HepG2 (cell line): ENCODE measurements at regions not wholly inside any gene's neighbourhood (a gene's known extent, or its start where the extent isn't known, plus 50 kb on each side); places are given as distances from the start of the nearest gene placed in this dataset.

Experiments used
- ATAC-seq: fragments of 200-7000 bp; cut with Tn5 transposase; 3 replicates; pipeline ENCODE4 v1.9.1; 2020; ENCODE audit warnings: mild to moderate bottlenecking, moderate library complexity
- BruUV-seq: library from RNA; stranded (reverse); fragments of 400-500 nt; replicated peaks from 2 replicates; lab custom pipeline; 2021; lab: Mats Ljungman, UMichigan
- CTCF ChIA-PET: fragments of 300-600 bp; formaldehyde crosslinking; extraction: SDS; loops from one replicate; lab custom pipeline; 2021; ENCODE audit warnings: low total read pairs, inconsistent platforms, low intra/inter-chr PET ratio; lab: Yijun Ruan, JAX
- POLR2A ChIA-PET: fragments of 350-600 bp; sonication (Branson Sonifier 250); formaldehyde crosslinking; loops from one replicate; lab custom pipeline; 2020; ENCODE audit warnings: antibody characterized with exemption, inconsistent platforms; lab: Yijun Ruan, JAX
- DNase-seq: peaks from one replicate; pipeline ENCODE4 v3.0.0-alpha.2; 2015; ENCODE audit warnings: low spot score
- FAIRE-seq: peaks from 3 replicates; lab custom pipeline; 2011; peaks lifted over from hg19 to GRCh38; lab: Jason Lieb, UNC
- H2AFZ ChIP-seq: one replicate; pipeline ENCODE4 v1.6.1; 2011; ENCODE audit warnings: low read length, inconsistent platforms
- H3K27ac ChIP-seq: fragments of 300-600 bp; 3 replicates; pipeline ENCODE4 v1.8.0; 2011; ENCODE audit warnings: mixed run types, mild to moderate bottlenecking, mixed read lengths, low read length, inconsistent platforms; ENCODE audit not compliant: insufficient read depth; ENCODE audit errors: extremely low read length
- H3K27me3 ChIP-seq, 2 experiments: fragments of 200-600 bp in 1 of 2; 2 replicates in 1 of 2; 3 replicates in 1 of 2; pipeline versions ENCODE4 v1.6.0 to v1.8.0; 2011; ENCODE audit warnings: low read length in 2 of 2, mild to moderate bottlenecking in 2 of 2, moderate library complexity in 2 of 2, inconsistent platforms in 1 of 2; ENCODE audit not compliant: insufficient read depth in 2 of 2, control insufficient read depth in 1 of 2
- H3K36me3 ChIP-seq, 2 experiments: fragments of 200-600 bp in 1 of 2; replicated peaks in 1 of 2; 2 replicates in 1 of 2; 3 replicates in 1 of 2; pipeline versions ENCODE4 v1.5.1 to v1.8.0; 2011; ENCODE audit warnings: low read length in 2 of 2, inconsistent platforms in 1 of 2; ENCODE audit not compliant: insufficient read depth in 2 of 2, control insufficient read depth in 1 of 2
- H3K4me1 ChIP-seq: 2 replicates; pipeline ENCODE4 v1.5.1; 2012; ENCODE audit warnings: low read length, inconsistent platforms; ENCODE audit not compliant: insufficient read depth
- H3K4me2 ChIP-seq: 2 replicates; pipeline ENCODE4 v1.6.0; 2011; ENCODE audit warnings: low read depth, low read length, inconsistent platforms
- H3K4me3 ChIP-seq, 3 experiments: fragments of 200-600 bp in 1 of 3; sonication (generic), shearing (Covaris generic) in 1 of 3; replicated peaks in 1 of 3; 2 replicates each; pipeline ENCODE4 v1.5.1; 2011 to 2016; ENCODE audit warnings: low read length in 3 of 3, inconsistent platforms in 2 of 3, low read depth in 2 of 3, mild to moderate bottlenecking in 2 of 3, control low read depth in 1 of 3, mixed read lengths in 1 of 3; ENCODE audit not compliant: insufficient read depth in 1 of 3
- H3K79me2 ChIP-seq: one replicate; pipeline ENCODE4 v1.6.1; 2011; ENCODE audit warnings: low read length, inconsistent platforms; ENCODE audit not compliant: insufficient read depth
- H3K9ac ChIP-seq: 2 replicates; pipeline ENCODE4 v1.6.0; 2011; ENCODE audit warnings: mild to moderate bottlenecking, low read depth, low read length, inconsistent platforms; ENCODE audit not compliant: insufficient read depth
- H3K9me3 ChIP-seq: 2 replicates; pipeline ENCODE4 v1.5.1; 2012; ENCODE audit warnings: mild to moderate bottlenecking, low read length
- H4K20me1 ChIP-seq: 2 replicates; pipeline ENCODE4 v1.6.0; 2011; ENCODE audit warnings: inconsistent platforms, mild to moderate bottlenecking, low read length, moderate library complexity; ENCODE audit not compliant: insufficient read depth
- CEBPB ChIP-seq: IDR thresholded peaks from 2 replicates; pipeline ENCODE4 v1.6.1; 2011; ENCODE audit warnings: low read depth, low read length, improper control_type of control experiment, borderline replicate concordance
- RCOR2 ChIP-seq: IDR thresholded peaks from 2 replicates; pipeline ENCODE4 v1.6.1; 2016; ENCODE audit warnings: missing biosample characterization, missing genetic modification reagents
- SP2 ChIP-seq: sonication (generic); formaldehyde crosslinking; IDR thresholded peaks from 2 replicates; pipeline ENCODE4 v1.5.1; 2020; ENCODE audit warnings: mild to moderate bottlenecking, missing genetic modification reagents
- ZBTB1 ChIP-seq: sonication (generic); formaldehyde crosslinking; IDR thresholded peaks from 2 replicates; pipeline ENCODE4 v1.4.0; 2020; ENCODE audit warnings: missing genetic modification reagents, borderline replicate concordance
- ZNF30 ChIP-seq: sonication (generic); formaldehyde crosslinking; IDR thresholded peaks from 2 replicates; pipeline ENCODE4 v1.5.0; 2020; ENCODE audit warnings: mild to moderate bottlenecking, missing genetic modification reagents
- WGBS: methylation state at CpG from one replicate; pipeline ENCODE4 v1.1.6; 2017; ENCODE audit warnings: low lambda C conversion rate; 5-methylcytosine and 5-hydroxymethylcytosine counted together
- in situ Hi-C: cut with HindIII; loops from 2 replicates; pipeline ENCODE4 v1.10.0; 2017; ENCODE audit warnings: low pct_unique_long_range_greater_than_20kb; ENCODE audit not compliant: extremely low pct_ligation_motif_present
- intact Hi-C: fragments of 100-400 bp; cut with micrococcal nuclease; formaldehyde crosslinking; loops from one replicate; pipeline ENCODE4 v1.10.0; 2022; ENCODE audit not compliant: unreplicated experiment
- TF ChIP-seq, protein P1 (sequence below): sonication (generic); formaldehyde crosslinking; IDR thresholded peaks from 2 replicates; pipeline ENCODE4 v1.5.0; 2020; ENCODE audit warnings: missing genetic modification reagents
- TF ChIP-seq, protein P2 (sequence below): sonication (generic); formaldehyde crosslinking; IDR thresholded peaks from 2 replicates; pipeline ENCODE4 v1.4.0; 2020; ENCODE audit warnings: missing genetic modification reagents, borderline replicate concordance

DNA sequence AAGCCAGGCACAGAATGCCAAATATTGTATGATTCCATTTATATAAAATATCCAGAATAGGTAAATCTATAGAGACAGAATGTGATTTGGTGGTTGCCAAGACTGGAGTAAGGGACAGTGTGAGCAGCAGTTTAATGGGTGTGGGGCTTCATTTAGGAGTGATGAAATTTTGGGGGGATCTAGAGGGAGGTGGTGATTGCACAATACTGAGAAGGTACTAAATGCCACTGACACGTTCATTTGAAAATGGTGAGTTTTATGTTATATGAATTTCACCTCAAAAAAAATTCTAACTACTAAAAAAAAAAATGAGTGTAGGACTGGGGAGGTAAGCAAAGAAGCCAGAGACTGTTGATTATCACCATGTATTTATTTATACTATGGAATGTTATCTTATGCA, 974.5 kb upstream of the ZEB2 start:
- Histone ChIP-seq H3K9me3 (peaks cover 19% of the 10 kb centered on the region; the same call in 1 of the 2 replicates), H3K4me1 (no peaks in the 10 kb centered on the region), H3K4me2 (no peak overlapping the region), H3K27ac (no peak overlapping the region), H3K36me3 (no peaks in the 10 kb centered on the region), H3K9ac (no peak overlapping the region), H3K4me3 (no peak overlapping the region), H3K79me2 (no peaks in the 10 kb centered on the region), H4K20me1 (no peaks in the 10 kb centered on the region), H3K27me3 (no peaks in the 10 kb centered on the region), H2AFZ (no peak overlapping the region)
- intact Hi-C loops, result no loop called here
- in situ Hi-C loops, result no loop called here
- CTCF ChIA-PET, result no interaction called here
- DNase-seq, result no peak
- no TSS peak for BruUV-seq
- FAIRE-seq, result no peak
- ATAC-seq, result no peak
- TF ChIP-seq ZNF30 (CRISPR knock-in tag) (no peak), RCOR2 (CRISPR knock-in tag) (no peak), CEBPB (peak; percentile 83), SP2 (no peak), ZBTB1 (CRISPR knock-in tag) (no peak)
- TF ChIP-seq, protein P1, sequence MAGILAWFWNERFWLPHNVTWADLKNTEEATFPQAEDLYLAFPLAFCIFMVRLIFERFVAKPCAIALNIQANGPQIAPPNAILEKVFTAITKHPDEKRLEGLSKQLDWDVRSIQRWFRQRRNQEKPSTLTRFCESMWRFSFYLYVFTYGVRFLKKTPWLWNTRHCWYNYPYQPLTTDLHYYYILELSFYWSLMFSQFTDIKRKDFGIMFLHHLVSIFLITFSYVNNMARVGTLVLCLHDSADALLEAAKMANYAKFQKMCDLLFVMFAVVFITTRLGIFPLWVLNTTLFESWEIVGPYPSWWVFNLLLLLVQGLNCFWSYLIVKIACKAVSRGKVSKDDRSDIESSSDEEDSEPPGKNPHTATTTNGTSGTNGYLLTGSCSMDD (CRISPR knock-in tag), result no peak
- TF ChIP-seq, protein P2, sequence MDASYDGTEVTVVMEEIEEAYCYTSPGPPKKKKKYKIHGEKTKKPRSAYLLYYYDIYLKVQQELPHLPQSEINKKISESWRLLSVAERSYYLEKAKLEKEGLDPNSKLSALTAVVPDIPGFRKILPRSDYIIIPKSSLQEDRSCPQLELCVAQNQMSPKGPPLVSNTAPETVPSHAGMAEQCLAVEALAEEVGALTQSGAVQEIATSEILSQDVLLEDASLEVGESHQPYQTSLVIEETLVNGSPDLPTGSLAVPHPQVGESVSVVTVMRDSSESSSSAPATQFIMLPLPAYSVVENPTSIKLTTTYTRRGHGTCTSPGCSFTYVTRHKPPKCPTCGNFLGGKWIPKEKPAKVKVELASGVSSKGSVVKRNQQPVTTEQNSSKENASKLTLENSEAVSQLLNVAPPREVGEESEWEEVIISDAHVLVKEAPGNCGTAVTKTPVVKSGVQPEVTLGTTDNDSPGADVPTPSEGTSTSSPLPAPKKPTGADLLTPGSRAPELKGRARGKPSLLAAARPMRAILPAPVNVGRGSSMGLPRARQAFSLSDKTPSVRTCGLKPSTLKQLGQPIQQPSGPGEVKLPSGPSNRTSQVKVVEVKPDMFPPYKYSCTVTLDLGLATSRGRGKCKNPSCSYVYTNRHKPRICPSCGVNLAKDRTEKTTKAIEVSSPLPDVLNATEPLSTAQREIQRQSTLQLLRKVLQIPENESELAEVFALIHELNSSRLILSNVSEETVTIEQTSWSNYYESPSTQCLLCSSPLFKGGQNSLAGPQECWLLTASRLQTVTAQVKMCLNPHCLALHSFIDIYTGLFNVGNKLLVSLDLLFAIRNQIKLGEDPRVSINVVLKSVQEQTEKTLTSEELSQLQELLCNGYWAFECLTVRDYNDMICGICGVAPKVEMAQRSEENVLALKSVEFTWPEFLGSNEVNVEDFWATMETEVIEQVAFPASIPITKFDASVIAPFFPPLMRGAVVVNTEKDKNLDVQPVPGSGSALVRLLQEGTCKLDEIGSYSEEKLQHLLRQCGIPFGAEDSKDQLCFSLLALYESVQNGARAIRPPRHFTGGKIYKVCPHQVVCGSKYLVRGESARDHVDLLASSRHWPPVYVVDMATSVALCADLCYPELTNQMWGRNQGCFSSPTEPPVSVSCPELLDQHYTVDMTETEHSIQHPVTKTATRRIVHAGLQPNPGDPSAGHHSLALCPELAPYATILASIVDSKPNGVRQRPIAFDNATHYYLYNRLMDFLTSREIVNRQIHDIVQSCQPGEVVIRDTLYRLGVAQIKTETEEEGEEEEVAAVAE, result no peak
- 0% methylated on average over 1 of the region's 1 CpG for WGBS
- POLR2A ChIA-PET, result no interaction called here
